ENCODE measurements at regions not wholly inside any gene's neighbourhood (a gene's known extent, or its start where the extent isn't known, plus 50 kb on each side); places are given as distances from the start of the nearest gene placed in this dataset.

GRCh38 chr2:183718246-183718645 lies 594.0 kb downstream of the NUP35 start:
- H3K27ac ChIP-seq: no peak overlapping the region
- TF ChIP-seq, protein P1, sequence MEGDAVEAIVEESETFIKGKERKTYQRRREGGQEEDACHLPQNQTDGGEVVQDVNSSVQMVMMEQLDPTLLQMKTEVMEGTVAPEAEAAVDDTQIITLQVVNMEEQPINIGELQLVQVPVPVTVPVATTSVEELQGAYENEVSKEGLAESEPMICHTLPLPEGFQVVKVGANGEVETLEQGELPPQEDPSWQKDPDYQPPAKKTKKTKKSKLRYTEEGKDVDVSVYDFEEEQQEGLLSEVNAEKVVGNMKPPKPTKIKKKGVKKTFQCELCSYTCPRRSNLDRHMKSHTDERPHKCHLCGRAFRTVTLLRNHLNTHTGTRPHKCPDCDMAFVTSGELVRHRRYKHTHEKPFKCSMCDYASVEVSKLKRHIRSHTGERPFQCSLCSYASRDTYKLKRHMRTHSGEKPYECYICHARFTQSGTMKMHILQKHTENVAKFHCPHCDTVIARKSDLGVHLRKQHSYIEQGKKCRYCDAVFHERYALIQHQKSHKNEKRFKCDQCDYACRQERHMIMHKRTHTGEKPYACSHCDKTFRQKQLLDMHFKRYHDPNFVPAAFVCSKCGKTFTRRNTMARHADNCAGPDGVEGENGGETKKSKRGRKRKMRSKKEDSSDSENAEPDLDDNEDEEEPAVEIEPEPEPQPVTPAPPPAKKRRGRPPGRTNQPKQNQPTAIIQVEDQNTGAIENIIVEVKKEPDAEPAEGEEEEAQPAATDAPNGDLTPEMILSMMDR (conservative IDR thresholded peaks at IDR 0.05): no peak

GRCh38 chr2:183723278-183723677 lies 599.0 kb downstream of the NUP35 start:
- TF ChIP-seq, protein P1 (conservative IDR thresholded peaks at IDR 0.05): no peak
- H3K27ac ChIP-seq: no peak overlapping the region

GRCh38 chr2:183729380-183729779 lies 605.1 kb downstream of the NUP35 start:
- TF ChIP-seq, protein P1 (conservative IDR thresholded peaks at IDR 0.05): no peak
- H3K27ac ChIP-seq: no peak overlapping the region

DNA sequence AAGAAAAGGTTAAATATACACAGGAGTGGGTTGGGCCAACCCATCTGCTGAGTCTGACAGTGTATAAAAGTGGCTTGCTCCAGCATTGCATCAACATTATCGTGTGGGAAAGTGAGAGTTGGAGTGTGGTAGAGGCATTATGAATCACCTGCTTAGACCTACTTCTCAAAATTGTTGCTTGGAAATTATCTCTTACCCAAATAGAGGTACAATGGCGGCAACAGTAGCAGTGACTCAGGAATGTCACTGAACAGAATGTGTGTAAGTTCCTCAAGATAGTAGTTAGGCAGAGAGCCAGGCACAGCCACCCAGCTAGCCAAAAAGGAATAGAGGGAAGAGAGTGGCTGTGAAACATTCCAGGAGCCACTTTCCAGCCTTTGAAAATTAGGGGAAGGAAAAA lies 616.0 kb downstream of the NUP35 start:
- H3K27ac ChIP-seq: no peak overlapping the region
- TF ChIP-seq, protein P1 (conservative IDR thresholded peaks at IDR 0.05): no peak

DNA sequence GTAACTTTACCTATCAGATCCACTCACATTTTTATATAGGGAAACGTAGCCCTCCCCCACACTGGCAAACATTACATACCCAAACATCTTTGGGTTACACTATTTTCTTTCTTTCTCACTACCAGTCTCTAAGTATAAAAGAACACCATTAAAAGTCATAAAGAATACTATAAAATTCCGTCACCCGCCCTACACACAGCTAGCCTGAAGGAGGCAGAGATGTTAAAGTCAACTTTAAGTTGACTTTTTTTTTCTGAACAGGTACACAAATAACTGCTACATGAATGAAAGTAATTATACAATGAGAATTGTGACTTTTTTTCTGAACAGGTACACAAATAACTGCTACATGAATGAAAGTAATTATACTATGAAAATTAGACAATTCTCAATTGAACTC lies 628.3 kb downstream of the NUP35 start:
- TF ChIP-seq, protein P1 (conservative IDR thresholded peaks at IDR 0.05): no peak
- no peak overlapping the region for H3K27ac ChIP-seq

GRCh38 chr2:183759033-183759432 lies 634.8 kb downstream of the NUP35 start:
- no peak overlapping the region for H3K27ac ChIP-seq
- TF ChIP-seq, protein P1 (conservative IDR thresholded peaks at IDR 0.05): no peak

- TF ChIP-seq, protein P1 (conservative IDR thresholded peaks at IDR 0.05): no peak
- no peak overlapping the region for H3K27ac ChIP-seq
Measured at GRCh38 chr2:183773775-183774174, 649.5 kb downstream of the NUP35 start.

DNA sequence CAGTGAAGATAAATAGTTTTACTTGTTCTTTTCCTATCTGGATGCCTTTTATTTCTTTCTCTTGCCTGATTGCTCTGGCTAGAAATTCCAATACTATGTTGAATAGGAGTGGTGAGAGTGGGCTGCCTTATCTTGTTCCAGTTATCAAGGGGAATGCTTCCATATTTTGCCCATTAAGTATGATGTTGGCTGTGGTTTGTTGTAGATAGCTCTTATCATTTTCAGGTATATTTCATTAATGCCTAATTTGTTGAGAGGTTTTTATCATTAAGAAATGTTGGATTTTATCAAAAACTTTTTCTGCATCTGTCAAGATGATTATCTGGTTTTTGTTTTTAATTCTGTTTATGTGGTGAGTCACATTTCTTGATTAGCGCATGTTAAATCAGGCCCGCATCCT lies 655.8 kb downstream of the NUP35 start:
- H3K27ac ChIP-seq: no peak overlapping the region
- TF ChIP-seq, protein P1 (conservative IDR thresholded peaks at IDR 0.05): no peak
